CD14-positive monocyte (primary cell): ENCODE measurements at regions not wholly inside any gene's neighbourhood (a gene's known extent, or its start where the extent isn't known, plus 50 kb on each side); places are given as distances from the start of the nearest gene placed in this dataset.

Source experiments
- DNase-seq, 3 donors: peaks; one replicate each; pipeline ENCODE4 v3.0.0-alpha.2; 2011 to 2022
- H2AFZ ChIP-seq: 2 replicates; pipeline ENCODE4 v1.6.0; 2012; ENCODE audit warnings: mild to moderate bottlenecking, low read depth, low read length, inconsistent platforms; ENCODE audit not compliant: insufficient read depth, poor library complexity, severe bottlenecking
- H3K27ac ChIP-seq, 2 donors: 1 replicate in 1 of 2; 2 replicates in 1 of 2; pipeline ENCODE4 v1.5.1; 2012 to 2013; ENCODE audit warnings: low read length in 2 of 2, control low read depth in 1 of 2, inconsistent platforms in 1 of 2, low read depth in 1 of 2, mild to moderate bottlenecking in 1 of 2
- H3K27me3 ChIP-seq, 2 donors: one replicate each; pipeline versions ENCODE4 v1.6.0 to v1.6.1; 2011 to 2013; ENCODE audit warnings: low read length in 2 of 2; ENCODE audit not compliant: control insufficient read depth in 2 of 2, insufficient read depth in 2 of 2
- H3K36me3 ChIP-seq, 2 donors: replicated peaks in 1 of 2; 1 replicate in 1 of 2; 2 replicates in 1 of 2; pipeline versions ENCODE4 v1.5.1 to v1.6.1; 2012 to 2013; ENCODE audit warnings: low read length in 2 of 2, control low read depth in 1 of 2, inconsistent platforms in 1 of 2, mild to moderate bottlenecking in 1 of 2; ENCODE audit not compliant: insufficient read depth in 2 of 2, control insufficient read depth in 1 of 2
- H3K4me1 ChIP-seq, 2 donors: 1 replicate in 1 of 2; 2 replicates in 1 of 2; pipeline versions ENCODE4 v1.5.1 to v1.6.1; 2012 to 2013; ENCODE audit warnings: low read length in 2 of 2, control low read depth in 1 of 2, inconsistent platforms in 1 of 2, mild to moderate bottlenecking in 1 of 2, moderate library complexity in 1 of 2; ENCODE audit not compliant: insufficient read depth in 2 of 2, control insufficient read depth in 1 of 2
- H3K4me2 ChIP-seq: replicated peaks from 2 replicates; pipeline ENCODE3; 2012; ENCODE audit warnings: low read length, moderate library complexity, mild to moderate bottlenecking; ENCODE audit not compliant: poor library complexity, severe bottlenecking; ENCODE audit errors: extremely low read depth
- H3K4me3 ChIP-seq, 3 experiments: fragments of 200-600 bp in 1 of 3; sonication (generic) in 1 of 3; replicated peaks in 1 of 3; 1 replicate in 2 of 3; 2 replicates in 1 of 3; pipeline ENCODE4 v1.5.1; 2011 to 2013; ENCODE audit warnings: low read length in 3 of 3, mild to moderate bottlenecking in 3 of 3, control low read depth in 2 of 3, low read depth in 2 of 3, inconsistent platforms in 1 of 3, moderate library complexity in 1 of 3
- H3K79me2 ChIP-seq: 2 replicates; pipeline ENCODE4 v1.6.0; 2012; ENCODE audit warnings: mild to moderate bottlenecking, control low read depth, inconsistent platforms, low read length, moderate library complexity; ENCODE audit not compliant: insufficient read depth
- H3K9ac ChIP-seq: 2 replicates; pipeline ENCODE4 v1.6.0; 2017; ENCODE audit warnings: low read length, mild to moderate bottlenecking; ENCODE audit not compliant: insufficient read depth, poor library complexity, severe bottlenecking
- H3K9me3 ChIP-seq, 2 donors: replicated peaks in 1 of 2; 1 replicate in 1 of 2; 2 replicates in 1 of 2; pipeline versions ENCODE4 v1.5.1 to v1.6.1; 2012 to 2013; ENCODE audit warnings: low read length in 2 of 2, control low read depth in 1 of 2; ENCODE audit not compliant: control insufficient read depth in 1 of 2, insufficient read depth in 1 of 2
- H4K20me1 ChIP-seq: 2 replicates; pipeline ENCODE4 v1.6.0; 2012; ENCODE audit warnings: mild to moderate bottlenecking, low read length, control low read depth, moderate library complexity; ENCODE audit not compliant: insufficient read depth
- H3K27ac Mint-ChIP-seq, 7 donors: one replicate each; pipeline ENCODE4 v1.8.0; 2020; ENCODE audit warnings: mild to moderate bottlenecking in 7 of 7, mixed read lengths in 7 of 7, moderate library complexity in 6 of 7, inconsistent platforms in 2 of 7
- H3K27me3 Mint-ChIP-seq, 3 donors: one replicate each; pipeline ENCODE4 v1.8.0; 2021 to 2022; ENCODE audit warnings: low read depth in 3 of 3, mild to moderate bottlenecking in 3 of 3, mixed read lengths in 3 of 3, moderate library complexity in 3 of 3, inconsistent platforms in 1 of 3
- H3K36me3 Mint-ChIP-seq, 2 donors: one replicate each; pipeline ENCODE4 v1.8.0; 2020; ENCODE audit warnings: mixed read lengths in 2 of 2, inconsistent platforms in 1 of 2, mild to moderate bottlenecking in 1 of 2
- H3K4me1 Mint-ChIP-seq: one replicate; pipeline ENCODE4 v1.8.0; 2020; ENCODE audit warnings: mild to moderate bottlenecking, mixed read lengths
- H3K4me3 Mint-ChIP-seq, 2 donors: one replicate each; pipeline ENCODE4 v1.8.0; 2020; ENCODE audit warnings: mild to moderate bottlenecking in 2 of 2, mixed read lengths in 2 of 2, moderate library complexity in 1 of 2
- H3K9me3 Mint-ChIP-seq, 7 donors: one replicate each; pipeline ENCODE4 v1.8.0; 2020 to 2022; ENCODE audit warnings: mixed read lengths in 7 of 7, mild to moderate bottlenecking in 6 of 7, moderate library complexity in 6 of 7, inconsistent platforms in 2 of 7
- CTCF ChIP-seq: fragments of 200-600 bp; IDR thresholded peaks from one replicate; pipeline ENCODE4 v1.8.0; 2022; ENCODE audit warnings: antibody characterized with exemption, mild to moderate bottlenecking
- WGBS: methylation state at CpG from one replicate; pipeline ENCODE4 v1.1.5; 2013; ENCODE audit warnings: missing lambda C conversion rate; ENCODE audit not compliant: insufficient coverage; 5-methylcytosine and 5-hydroxymethylcytosine counted together
- intact Hi-C, 2 donors: fragments of 100-400 bp; cut with micrococcal nuclease; formaldehyde crosslinking; loops; one replicate each; pipeline versions ENCODE4 v1.15.0 to v1.15.1; 2023

GRCh38 chr7:131765575-131765974 lies 209.1 kb upstream of the PODXL start:
- Histone ChIP-seq H3K9ac (no peak overlapping the region), H4K20me1 (no peaks in the 10 kb centered on the region), H3K27ac (no peak overlapping the region), H3K27me3 (no peaks in the 10 kb centered on the region), H3K4me1 (no peaks in the 10 kb centered on the region), H3K4me3 (no peak overlapping the region), H3K79me2 (no peaks in the 10 kb centered on the region), H3K4me2 (no peak overlapping the region), H3K36me3 (no peaks in the 10 kb centered on the region), H3K9me3 (no peaks in the 10 kb centered on the region), H2AFZ (no peak overlapping the region)
- Mint-ChIP-seq H3K36me3 (no peaks in the 10 kb centered on the region), H3K9me3 (peaks cover 0 to 5% (median 0%) of the 10 kb centered on the region in 7 donors), H3K4me3 (no peak overlapping the region), H3K27ac (no peak overlapping the region), H3K4me1 (no peaks in the 10 kb centered on the region), H3K27me3 (peaks cover 0 to 3% (median 0%) of the 10 kb centered on the region in 3 donors)
- TF ChIP-seq CTCF = no peak
- intact Hi-C loops = no loop called here
- no peak for DNase-seq
- WGBS = no CpG with 5 or more reads among the region's 2 CpGs

DNA sequence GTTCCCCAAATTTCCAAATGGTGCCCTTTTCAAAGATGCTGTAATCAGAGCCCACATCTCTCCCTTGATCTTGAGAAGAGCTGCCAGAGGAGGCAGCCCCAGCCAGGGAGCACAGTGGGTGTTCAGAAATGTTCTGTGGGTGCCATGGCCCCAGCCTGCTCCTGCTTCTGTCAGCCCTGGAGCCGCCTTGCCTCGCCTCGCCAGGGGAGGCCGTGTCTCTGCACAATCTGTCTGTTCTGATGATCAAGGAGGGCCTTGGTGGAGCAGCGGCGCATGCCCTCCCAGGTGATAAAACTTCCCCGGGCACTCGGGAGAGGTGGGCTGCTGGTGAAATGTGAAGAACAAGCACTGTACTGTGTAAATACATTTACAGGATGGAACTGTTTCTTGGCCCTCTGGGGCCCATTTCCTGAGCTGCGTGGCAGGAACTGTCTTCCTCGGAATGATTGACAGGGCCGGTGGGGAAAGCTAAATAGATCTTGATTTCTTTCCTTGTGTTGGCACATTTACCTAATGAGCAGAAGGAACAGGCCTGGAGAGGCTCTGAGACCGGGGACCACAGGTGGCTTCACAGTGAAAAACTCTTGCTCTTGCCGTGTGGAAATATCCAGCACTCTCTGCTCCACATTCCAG lies 207.8 kb upstream of the PODXL start:
- H3K27me3 ChIP-seq = no peaks in the 10 kb centered on the region
- no peak overlapping the region for H3K4me3 ChIP-seq
- H3K36me3 Mint-ChIP-seq = no peaks in the 10 kb centered on the region
- H3K4me3 Mint-ChIP-seq = no peak overlapping the region
- H3K27ac ChIP-seq = no peak overlapping the region
- H3K9me3 Mint-ChIP-seq = peaks cover 0 to 2% (median 0%) of the 10 kb centered on the region in 7 donors
- intact Hi-C loops = no loop called here
- no peak overlapping the region for H3K9ac ChIP-seq
- H4K20me1 ChIP-seq = no peaks in the 10 kb centered on the region
- no peak overlapping the region for H3K27ac Mint-ChIP-seq
- no peaks in the 10 kb centered on the region for H3K9me3 ChIP-seq
- no peak overlapping the region for H3K4me2 ChIP-seq
- H3K79me2 ChIP-seq = no peaks in the 10 kb centered on the region
- WGBS = 55% methylated on average over 11 of the region's 13 CpGs
- no peak for DNase-seq
- H3K4me1 Mint-ChIP-seq = no peaks in the 10 kb centered on the region
- H3K27me3 Mint-ChIP-seq = peaks cover 0 to 3% (median 0%) of the 10 kb centered on the region in 3 donors
- no peak overlapping the region for H2AFZ ChIP-seq
- H3K4me1 ChIP-seq = no peaks in the 10 kb centered on the region
- H3K36me3 ChIP-seq = no peaks in the 10 kb centered on the region
- no peak for TF ChIP-seq CTCF
